NCI-H2107 treated with DMSO at 0.1 percent for 48 hours (cell line): ENCODE measurements at regions not wholly inside any gene's neighbourhood (a gene's known extent, or its start where the extent isn't known, plus 50 kb on each side); places are given as distances from the start of the nearest gene placed in this dataset.

Source experiments
- DNase-seq: peaks from one replicate; lab custom pipeline; 2025; ENCODE audit not compliant: unreplicated experiment; lab: John Stamatoyannopoulos, UW

- DNase-seq: no peak
Measured at GRCh38 chr22:44615602-44616180, 86.3 kb upstream of the PRR5 start.

- DNase-seq: no peak
Measured at GRCh38 chr22:44615146-44615545, 86.9 kb upstream of the PRR5 start.

GRCh38 chr22:44613196-44613595 lies 88.8 kb upstream of the PRR5 start:
- no peak for DNase-seq

GRCh38 chr22:44611880-44612496 lies 90.0 kb upstream of the PRR5 start:
- DNase-seq: no peak

- no peak for DNase-seq
Measured at GRCh38 chr22:44610071-44610470, 91.9 kb upstream of the PRR5 start.

- DNase-seq: no peak
Measured at GRCh38 chr22:44609400-44609988, 92.5 kb upstream of the PRR5 start.

- no peak for DNase-seq
Measured at GRCh38 chr22:44608597-44609399, 93.2 kb upstream of the PRR5 start.

- no peak for DNase-seq
Measured at GRCh38 chr22:44606126-44606525, 95.9 kb upstream of the PRR5 start.

GRCh38 chr22:44605486-44605885 lies 96.5 kb upstream of the PRR5 start:
- DNase-seq: no peak

GRCh38 chr22:44604991-44605390 lies 97.0 kb upstream of the PRR5 start:
- DNase-seq: no peak

GRCh38 chr22:44604455-44604854 lies 97.5 kb upstream of the PRR5 start:
- DNase-seq: no peak

GRCh38 chr22:44603767-44604166 lies 98.2 kb upstream of the PRR5 start:
- no peak for DNase-seq

- DNase-seq: no peak
Measured at GRCh38 chr22:44601725-44602124, 100.3 kb upstream of the PRR5 start.

GRCh38 chr22:44601189-44601588 lies 100.8 kb upstream of the PRR5 start:
- no peak for DNase-seq

- no peak for DNase-seq
Measured at GRCh38 chr22:44600207-44600785, 101.7 kb upstream of the PRR5 start.

GRCh38 chr22:44599500-44600140 lies 101.6 kb upstream of the RTL6 start:
- DNase-seq: no peak

- DNase-seq: no peak
Measured at GRCh38 chr22:44599084-44599483, 101.1 kb upstream of the RTL6 start.

- DNase-seq: peak; percentile 52
Measured at GRCh38 chr22:44597616-44598015, 99.6 kb upstream of the RTL6 start.

- no peak for DNase-seq
Measured at GRCh38 chr22:44596396-44597125, 98.5 kb upstream of the RTL6 start.

GRCh38 chr22:44595841-44596341 lies 97.9 kb upstream of the RTL6 start:
- peak; percentile 68 for DNase-seq
